HG02610 (cell line): ENCODE measurements at regions not wholly inside any gene's neighbourhood (a gene's known extent, or its start where the extent isn't known, plus 50 kb on each side); places are given as distances from the start of the nearest gene placed in this dataset.
"Not testable (repeated sequence)": the region's sequence is repeated elsewhere in the genome, so short reads cannot be mapped to it uniquely, and the experiment has no call there.

Experiments used
- ATAC-seq: cut with Tn5 transposase; IDR thresholded peaks from one replicate; pipeline ENCODE4 v1.9.1; 2021; ENCODE audit warnings: mild to moderate bottlenecking, moderate library complexity; ENCODE audit not compliant: unreplicated experiment

DNA sequence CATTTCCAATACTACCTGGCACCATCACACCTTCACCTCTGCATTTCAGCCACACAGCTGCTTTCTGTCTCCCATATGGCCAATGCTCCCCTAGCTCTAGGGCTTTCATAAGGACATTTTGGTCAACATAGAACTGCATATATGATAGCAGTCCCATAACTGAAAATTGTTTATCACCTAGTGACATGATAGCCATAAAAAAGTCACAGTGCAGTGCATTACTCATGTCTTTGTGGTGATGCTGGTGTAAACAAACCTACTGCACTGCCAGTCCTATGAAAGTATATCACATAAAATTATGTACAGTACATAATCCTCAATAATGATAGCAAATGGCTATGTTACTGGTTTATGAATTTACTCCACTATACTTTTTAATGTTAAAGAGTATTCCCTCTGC, 221.0 kb downstream of the NAF1 start:
- ATAC-seq, result no peak

DNA sequence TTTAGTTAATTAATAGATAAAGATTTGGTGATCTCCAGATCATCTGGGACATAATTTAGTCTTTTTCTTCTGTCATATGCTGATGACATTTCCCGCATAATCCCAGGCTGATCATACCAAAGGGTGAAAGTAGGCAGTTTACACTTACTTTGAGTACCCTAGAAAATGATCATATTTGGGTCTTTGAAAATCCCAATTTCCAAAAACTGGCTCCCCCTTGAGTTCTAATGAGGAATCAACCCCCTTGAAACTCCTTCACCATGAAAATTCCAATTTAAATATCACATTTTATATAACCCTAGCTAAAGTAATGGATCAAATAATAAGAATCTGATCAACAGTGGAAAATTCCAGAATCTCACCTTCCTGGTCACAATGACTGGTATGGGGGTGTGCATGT, 223.4 kb downstream of the NAF1 start:
- ATAC-seq, result no peak

DNA sequence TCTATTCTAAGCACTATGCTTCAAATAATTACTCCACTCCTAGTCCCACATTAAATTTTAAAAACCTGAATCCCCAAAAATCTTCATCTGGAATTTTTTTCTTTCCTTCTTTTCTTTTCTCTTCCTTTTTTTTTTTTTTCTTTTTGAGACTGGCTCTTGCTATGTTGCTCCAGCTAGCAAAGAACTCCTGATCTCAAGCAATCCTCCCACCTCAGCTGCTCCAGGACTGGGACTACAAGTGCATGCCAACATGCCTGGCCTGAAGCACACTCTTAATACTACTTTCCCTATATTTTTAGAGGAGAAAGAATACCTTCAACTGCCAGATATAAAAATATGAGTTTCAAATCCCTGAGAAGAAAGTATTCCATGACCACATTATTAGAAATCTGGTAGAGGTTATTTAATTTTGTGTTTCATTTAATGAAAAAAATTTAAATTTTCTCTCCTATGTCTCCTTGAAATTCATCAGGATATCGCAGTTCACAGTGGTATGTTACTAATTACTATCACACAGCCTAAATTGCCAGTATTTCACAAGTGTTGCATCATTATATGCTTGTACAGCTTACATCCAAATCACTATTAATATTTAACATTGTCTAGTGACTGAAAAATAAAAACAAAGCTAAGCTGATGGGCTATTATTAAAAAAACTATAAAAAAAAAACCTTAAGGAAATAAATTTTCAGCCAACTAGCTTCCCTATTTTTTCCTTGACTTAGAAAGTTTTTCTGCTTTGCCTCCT, 227.8 kb downstream of the NAF1 start:
- no peak for ATAC-seq

DNA sequence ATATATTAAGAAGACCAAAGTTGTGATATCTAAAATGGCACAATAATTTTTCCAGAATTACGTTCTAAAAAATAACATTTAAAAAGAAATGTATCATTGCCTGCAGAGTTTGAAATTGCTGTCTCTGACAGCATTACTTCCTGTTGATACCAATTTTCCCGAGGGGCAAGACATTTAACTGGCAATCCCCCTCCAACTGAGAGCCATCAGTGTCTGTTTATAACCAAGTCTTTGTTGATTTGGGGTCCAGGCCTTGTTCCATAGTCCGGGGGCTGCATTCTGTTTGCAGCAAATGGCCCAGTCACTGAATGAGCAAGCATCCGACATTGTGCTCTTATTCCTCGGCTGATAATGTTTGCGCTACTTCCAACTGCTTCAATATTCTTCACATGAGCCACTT, 231.5 kb downstream of the NAF1 start:
- no peak for ATAC-seq

DNA sequence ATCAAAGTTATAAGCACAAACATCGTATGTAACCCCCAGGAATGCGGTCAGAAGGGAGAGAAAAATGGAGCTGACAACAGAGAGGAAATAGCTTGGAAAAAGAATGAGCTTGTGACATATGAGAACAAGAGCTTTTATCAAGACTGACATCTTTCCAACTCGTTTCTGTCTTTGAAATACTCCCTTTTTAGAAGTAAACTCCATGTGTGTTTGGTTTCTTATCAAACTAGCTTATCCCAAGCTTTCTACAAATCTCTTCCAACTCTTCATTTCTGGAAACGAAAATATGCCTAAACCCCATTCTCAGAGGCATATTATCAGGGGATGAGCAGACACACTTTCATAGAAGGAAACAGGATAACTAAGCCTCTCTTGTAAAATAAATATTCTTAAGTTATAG, 235.4 kb downstream of the NAF1 start:
- ATAC-seq, result no peak

DNA sequence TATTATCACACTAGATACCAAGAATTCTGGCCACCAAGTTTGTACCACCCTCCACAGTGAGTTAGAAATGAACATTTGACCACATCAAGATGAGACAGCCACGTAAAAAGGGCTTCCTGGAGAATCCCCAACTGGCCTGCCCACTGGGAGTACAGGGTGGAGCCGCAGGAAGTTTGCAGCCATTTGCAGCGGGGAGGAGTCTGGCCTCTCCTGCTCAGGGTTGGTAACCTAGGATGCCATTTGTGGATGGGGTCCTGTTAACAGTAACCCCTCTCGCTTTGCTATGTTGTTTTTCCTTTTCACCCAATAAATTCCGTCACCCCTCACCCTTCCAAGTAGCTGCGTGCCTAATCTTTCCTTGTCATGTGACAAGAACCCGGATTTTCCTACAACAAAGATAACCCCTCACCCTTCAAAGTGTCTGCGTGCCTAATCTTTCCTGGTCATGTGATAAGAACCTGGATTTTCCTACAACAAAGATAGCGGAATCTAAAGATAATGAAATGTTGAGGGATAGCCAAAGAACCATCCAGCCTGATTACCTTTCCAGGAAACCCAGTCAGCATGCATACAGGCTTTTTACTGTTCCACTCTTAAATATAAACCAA, 245.4 kb downstream of the NAF1 start:
- no peak for ATAC-seq

DNA sequence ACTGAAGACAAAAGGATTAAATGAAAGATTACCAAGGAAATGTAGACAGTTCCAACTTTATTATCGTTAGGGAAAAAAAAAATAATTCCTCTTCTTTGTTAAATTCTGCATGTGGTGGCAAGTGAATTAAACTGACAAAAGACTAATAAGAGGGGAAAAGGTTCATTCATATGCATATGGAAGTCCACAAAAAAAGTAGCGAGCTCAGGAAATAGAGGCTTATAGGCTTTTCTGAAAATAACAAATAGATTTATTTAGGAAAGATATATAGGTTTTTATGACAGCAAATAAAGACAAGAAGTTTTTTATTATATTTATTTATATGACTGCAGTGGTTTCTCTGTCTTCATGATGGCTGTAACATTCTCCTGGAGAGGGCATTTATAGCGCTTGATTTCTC, 246.0 kb downstream of the NAF1 start:
- ATAC-seq, result no peak

DNA sequence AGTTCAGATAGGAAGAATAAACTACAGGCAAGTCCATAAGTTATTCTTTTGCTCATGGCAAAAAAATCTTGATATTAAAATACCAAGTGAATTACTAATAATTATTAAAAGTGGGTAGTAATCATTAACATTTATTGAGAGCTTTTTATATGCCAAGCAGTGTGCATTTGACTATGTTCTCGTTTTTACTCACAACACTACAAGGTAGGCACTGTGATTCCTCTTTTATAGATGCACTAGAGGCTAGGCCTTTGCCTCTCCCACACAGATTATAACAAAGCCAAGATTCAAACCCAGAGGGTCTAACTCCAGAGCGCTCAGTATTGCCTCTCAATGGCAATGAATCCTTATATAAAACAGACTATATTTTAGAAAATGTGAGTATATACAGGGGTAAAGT, 254.2 kb downstream of the NAF1 start:
- ATAC-seq, result no peak

DNA sequence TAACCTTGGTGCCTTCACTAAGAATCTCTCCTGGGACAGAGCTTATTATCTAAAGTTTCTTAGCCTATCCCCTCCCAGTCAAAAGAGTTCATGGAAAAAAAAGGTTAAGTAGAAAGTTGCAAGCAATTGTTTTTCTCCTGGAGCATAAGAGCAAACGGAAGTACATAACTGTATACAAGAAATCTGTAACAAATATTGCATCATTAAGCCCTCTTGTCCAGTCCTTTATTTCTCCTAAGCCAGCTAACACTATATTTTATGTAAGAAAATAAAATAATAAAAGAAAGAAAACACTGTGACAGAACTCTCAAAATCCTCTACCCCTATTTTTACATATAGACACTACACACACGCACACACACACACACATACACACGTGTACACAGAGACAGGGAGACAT, 255.3 kb downstream of the NAF1 start:
- ATAC-seq, result no peak

DNA sequence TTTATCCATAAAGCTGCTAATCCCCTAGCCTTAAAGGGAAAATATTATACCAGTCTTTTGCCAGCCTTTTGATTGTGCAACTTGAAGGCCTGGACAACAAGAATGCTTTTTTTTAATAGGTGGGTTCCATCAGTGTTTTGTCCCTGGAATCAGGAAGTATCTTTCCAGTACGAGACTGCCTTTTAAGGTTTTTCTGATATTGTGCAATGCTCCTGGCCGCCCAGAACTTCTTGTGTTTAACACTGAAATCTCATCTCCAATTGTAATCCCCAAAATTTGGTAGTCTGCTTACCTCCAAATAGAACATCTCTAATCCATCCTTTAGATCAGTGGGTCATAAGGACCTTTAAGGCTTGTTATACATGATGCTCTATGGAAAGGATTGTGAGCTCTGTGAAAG, 256.7 kb downstream of the NAF1 start:
- no peak for ATAC-seq

DNA sequence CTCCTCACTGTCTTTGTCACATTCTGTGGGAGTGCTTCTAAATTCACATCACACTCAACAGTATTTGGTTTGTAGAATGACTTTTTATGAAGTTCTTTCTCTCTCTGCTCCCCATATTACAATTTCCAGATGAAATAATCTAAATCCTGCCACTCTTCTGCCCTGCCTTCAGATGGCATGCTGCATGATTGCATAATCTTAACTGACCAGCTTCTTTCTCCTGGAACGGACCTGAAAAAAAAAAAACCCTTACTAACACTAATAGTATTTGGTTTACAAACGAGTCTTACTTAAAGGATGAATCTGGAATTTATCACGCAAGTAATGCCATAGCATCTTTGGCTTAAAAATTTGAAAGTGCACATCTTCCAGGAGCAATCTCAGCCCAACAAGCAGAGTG, 272.3 kb downstream of the NAF1 start:
- no peak for ATAC-seq

DNA sequence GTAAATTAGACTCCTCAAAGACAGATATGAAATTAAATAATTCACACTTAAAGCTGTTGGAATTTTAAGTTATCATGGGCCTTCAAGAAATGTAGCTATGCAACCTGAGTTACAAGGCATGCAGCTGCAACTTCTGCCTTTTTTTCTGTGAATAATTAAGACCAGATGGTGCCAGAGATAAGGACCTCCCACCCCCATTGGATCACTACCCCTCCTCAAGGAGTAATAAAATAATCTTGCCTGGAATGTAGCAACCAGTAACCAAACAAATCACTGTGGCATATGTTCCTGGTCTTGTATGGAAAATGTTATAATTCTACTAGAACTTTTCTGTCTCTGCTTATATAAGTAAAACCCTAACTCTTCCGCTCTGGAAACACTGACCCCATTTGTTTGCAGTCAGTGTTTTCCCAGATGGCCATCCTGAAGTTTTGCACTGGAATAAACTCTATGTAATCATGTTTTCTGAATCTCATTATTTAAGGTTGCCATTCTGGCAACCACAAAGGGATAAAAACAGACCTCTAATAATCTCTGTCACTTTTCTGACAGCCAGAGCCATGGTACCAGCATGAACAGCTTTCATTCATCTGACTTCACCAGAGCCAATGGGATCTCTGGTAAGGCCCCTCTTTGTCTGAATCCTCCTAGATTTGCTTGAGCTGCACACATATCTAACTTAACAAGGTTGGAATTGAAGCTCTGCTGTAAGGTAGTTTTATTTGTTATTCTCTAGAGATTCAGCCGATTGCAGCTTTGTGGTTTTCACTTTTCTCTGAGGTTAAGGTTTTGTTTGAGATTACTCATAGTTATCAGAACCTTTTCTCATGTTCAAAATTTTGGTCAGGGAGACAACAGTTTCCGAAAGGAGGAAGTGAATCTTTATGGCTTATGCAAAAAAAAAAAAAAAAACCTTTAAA, 274.6 kb downstream of the NAF1 start:
- ATAC-seq, result peak; percentile 99

DNA sequence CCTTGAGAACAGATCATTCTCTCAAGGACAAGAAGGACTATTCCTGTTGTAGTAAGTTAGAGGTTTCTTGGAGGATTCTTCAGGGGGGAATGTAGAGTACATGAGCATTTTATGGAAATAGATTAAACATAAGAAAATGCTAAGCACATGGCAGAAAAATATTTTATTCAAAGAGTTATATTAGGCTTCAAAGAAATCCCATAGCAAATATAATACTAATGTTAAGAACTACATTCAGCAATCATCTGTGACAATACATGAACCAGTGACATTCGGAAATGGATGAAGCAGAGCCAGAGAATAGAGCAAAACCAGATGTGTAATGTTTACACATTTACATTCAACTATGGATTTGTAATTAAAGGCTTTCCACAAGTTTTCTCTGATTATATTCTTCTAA, 288.6 kb downstream of the NAF1 start:
- ATAC-seq, result no peak

DNA sequence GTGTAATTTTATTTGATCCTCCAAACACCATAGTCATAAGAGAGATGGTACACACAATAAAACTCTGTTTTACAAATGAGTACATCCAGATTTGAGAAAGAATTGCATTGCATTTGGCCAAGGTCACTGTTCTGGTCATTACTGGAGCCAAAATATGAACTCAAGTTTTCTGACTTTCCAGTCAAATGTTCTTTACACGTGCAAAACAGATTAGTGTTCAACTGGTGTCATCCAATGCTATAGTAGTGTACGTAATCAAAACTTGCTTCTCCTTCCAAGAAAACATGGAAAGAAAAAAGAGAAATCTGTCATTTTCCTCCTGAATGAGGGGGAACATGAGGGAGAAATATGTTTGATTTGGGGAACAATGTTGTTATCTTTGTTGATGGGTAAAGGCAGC, 291.9 kb downstream of the NAF1 start:
- ATAC-seq, result no peak

DNA sequence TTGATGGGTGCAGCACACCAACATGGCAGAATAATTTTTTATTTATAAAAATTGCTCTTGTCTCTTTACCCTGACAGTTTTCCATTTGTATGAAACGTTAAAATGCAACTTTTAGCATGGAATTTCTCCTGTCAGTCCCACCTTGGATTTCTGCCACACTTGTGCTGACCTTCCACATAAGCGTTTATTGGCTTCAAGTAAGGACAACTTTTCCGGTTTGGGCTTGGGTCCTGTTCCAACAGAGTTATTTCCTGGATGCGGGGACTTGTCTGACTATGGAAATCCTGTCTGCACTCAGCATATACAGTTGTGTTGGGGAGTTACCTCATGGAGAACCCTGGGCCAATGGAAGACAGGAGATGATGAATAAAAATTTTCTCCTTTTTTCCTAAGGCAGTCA, 294.7 kb downstream of the NAF1 start:
- ATAC-seq, result no peak

DNA sequence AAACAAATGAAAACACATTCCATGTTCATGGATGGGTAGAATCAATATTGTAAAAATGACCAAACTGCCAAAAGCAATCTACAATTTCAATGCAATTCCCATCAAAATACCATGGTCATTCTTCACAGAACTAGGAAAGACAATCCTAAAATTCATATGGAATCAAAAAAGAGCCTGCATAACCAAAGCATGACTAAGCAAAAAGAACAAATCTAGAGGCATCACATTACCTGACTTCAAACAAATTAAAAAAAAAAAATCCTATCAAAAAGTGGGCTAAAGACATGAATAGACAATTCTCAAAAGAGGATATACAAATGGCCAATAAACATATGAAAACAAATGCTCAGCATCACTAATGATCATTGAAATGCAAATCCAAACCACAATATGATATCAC, 297.5 kb downstream of the NAF1 start:
- ATAC-seq, result no peak

DNA sequence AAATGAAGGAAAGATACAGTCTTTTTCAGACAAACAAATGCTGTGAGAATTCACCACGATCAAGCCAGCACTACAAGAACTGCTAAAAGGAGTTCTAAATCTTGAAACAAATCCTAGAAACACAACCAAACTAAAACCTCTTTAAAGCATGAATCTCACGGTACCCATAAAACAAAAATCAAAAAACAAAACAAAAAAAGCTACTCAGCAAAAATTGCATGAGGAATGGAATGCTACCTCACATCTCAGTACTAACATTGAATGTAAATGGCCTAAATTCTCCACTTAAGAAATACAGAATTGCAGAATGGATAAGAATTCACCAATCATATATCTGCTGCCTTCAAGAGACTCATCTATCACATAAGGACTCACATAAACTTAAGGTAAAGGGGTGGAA, 300.1 kb downstream of the NAF1 start:
- no peak for ATAC-seq

DNA sequence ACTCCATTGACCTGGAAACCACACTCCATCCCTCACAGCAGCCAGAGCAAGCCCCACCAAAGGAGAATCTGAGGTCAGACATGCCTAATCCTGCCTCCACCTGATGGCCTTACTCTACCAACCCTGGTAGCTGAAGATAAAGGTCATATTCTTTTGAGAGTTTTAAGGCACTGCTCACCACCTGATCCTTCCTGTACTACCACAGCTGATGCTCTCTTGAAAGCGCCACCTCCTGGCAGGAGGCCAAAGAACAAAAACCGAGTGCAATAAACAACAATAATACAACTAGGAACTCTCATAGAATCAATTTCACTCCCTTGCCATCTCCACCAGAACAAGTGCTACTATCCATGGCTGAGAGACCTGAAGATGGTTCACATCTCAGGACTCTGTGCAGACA, 301.6 kb downstream of the NAF1 start:
- ATAC-seq, result peak; percentile 36

DNA sequence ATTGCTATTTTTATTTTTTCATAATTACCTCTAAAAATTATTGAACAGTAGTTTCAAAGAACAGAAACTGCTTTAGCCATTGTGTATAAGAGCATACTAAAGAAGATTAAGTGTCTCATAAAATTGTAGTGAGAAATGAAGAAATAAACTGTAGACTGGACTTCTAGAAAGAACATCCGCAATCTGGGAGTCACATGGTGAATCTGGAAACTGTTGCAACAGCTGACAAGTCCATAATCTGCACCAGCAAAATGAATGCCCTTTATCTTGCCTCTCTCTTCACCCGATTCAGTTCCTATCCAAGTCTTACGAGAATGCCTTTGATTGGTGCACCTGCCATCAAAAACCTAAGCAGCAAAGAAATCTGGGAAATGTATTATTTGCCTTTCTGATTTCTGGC, 312.9 kb downstream of the NAF1 start:
- no peak for ATAC-seq

DNA sequence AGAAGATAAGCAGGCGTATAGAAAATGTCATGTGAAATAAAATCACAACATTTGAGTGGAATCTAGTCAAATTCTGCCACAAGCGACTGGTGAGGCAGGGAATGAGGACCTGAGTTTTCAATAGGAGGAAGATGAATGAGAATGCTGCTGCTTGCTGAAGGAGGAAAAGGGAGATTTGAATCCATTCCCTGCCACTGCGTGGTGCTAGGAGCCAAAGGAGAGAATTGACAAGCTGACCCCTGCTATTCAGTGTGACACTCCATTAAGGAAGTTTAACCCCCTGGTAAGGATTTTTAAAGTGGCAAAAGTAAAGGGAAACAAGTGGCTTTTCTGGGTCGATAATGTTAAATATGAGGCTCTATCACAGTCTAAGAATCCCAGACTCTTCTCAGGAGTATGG, 314.0 kb downstream of the NAF1 start:
- no peak for ATAC-seq

DNA sequence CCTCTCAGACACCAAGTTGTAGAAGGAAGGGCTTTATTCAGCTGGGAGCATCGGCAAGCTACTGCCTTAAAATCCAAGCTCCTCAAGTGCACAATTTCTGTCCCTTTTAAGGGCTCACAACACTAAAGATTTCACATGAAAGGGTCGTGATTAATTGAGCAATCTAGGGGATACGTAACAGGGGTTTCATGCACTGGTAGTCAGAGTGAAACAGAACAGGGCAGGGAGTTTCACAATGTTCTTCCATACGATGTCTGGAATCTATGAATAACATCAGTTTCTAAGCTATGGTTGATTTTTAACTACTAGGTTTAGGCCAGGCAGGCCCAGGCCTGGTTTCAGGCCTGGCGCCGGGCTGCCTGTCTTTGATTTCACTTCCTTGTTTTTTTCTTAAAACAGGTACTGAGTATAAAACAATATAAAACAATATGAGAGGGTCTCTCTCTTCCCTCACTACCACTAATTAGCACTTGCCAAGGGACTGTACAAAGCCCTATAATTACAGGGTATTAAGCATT, 315.4 kb downstream of the NAF1 start:
- ATAC-seq, result not testable (repeated sequence)

DNA sequence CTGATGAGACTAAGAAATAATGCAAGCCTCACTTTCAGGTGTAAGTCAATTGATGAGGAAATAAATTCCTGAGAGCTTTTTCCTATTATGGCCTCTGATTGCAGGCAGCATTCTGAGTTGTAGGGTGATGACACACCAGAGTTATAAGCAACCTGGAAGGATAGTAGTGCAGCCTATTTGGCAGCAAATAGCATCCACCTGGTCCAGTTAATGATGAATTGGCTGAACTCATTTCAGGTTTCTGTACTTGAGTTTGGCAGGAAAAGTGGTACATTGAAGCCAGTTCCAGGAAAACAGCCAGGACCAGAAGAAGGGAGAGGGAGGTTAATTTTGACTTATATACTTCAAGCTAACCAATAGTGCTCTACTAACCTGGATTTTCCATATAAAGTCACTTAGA, 316.8 kb downstream of the NAF1 start:
- ATAC-seq, result no peak
